ENCODE measurements at regions not wholly inside any gene's neighbourhood (a gene's known extent, or its start where the extent isn't known, plus 50 kb on each side); places are given as distances from the start of the nearest gene placed in this dataset.

- no peak for DNase-seq
Measured at GRCh38 chr13:60286707-60287106, 110.3 kb upstream of the TDRD3 start.

- DNase-seq, result no peak
Measured at GRCh38 chr13:60288569-60288968, 108.5 kb upstream of the TDRD3 start.

DNA sequence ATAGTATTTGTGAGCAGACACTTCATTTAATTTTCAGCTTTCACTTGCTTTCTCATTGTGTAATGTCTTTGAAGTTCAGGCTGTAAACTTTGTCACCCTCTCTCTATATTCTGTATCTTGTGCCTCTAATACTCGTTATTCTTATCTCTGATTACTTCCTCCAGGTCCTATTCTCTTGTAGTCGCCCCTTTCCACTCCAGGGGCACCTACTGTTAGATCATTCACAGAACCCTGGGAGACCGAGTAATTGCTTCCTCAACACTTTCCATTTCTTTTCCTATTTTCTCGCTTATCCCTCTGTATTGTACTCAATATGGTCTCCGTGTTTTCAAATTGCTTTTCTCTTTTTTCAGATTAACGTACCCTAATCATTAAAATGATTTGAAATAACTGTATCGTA is 93.9 kb upstream of the TDRD3 start:
- DNase-seq, result no peak

GRCh38 chr13:60311527-60311926 is 85.5 kb upstream of the TDRD3 start:
- DNase-seq, result no peak

- DNase-seq, result no peak
Measured at GRCh38 chr13:60312851-60313505, 84.0 kb upstream of the TDRD3 start.

DNA sequence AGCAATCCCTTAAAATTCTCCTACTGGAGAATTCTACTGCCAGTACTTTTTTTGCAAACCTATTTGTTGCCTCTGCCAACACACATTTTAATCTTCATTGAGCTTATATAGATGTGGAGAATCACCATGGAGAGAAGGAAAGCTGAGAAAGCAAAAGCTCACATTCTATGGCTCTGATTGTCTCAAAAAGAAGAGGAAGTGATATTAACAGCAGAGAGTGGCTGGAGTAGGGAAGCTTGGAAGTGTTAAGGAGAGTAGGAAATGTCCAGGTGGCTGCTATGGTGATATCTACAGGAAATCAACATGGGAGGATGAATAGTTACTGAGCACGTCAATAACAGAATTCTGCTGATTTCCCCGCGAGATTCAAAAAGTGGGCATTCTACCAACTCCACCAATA is 78.8 kb upstream of the TDRD3 start:
- no peak for DNase-seq

DNA sequence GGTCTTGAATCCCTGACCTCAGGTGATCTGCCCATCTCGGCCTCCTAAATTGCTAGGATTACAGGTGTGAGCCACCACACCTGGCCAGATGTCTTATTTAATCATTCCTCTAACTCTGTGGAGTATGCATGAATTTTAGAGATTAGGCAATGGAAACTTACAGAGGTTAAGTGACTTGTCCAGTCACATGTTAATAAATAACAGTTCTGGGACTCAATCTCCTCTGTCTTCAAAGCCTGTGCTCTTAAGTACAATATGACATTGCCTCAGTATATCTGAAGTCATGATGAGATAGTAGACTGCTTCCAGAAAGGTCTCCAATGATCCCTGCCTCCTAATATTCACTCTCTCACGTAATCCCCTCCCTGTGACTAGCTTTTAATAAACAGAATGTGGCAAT is 72.9 kb upstream of the TDRD3 start:
- no peak for DNase-seq

GRCh38 chr13:60326273-60326672 is 70.7 kb upstream of the TDRD3 start:
- DNase-seq, result no peak

- no peak for DNase-seq
Measured at GRCh38 chr13:60327511-60327910, 69.5 kb upstream of the TDRD3 start.

GRCh38 chr13:60328073-60328472 is 68.9 kb upstream of the TDRD3 start:
- DNase-seq, result no peak

- peak; percentile 20 for DNase-seq
Measured at GRCh38 chr13:60329221-60329923, 67.6 kb upstream of the TDRD3 start.

DNA sequence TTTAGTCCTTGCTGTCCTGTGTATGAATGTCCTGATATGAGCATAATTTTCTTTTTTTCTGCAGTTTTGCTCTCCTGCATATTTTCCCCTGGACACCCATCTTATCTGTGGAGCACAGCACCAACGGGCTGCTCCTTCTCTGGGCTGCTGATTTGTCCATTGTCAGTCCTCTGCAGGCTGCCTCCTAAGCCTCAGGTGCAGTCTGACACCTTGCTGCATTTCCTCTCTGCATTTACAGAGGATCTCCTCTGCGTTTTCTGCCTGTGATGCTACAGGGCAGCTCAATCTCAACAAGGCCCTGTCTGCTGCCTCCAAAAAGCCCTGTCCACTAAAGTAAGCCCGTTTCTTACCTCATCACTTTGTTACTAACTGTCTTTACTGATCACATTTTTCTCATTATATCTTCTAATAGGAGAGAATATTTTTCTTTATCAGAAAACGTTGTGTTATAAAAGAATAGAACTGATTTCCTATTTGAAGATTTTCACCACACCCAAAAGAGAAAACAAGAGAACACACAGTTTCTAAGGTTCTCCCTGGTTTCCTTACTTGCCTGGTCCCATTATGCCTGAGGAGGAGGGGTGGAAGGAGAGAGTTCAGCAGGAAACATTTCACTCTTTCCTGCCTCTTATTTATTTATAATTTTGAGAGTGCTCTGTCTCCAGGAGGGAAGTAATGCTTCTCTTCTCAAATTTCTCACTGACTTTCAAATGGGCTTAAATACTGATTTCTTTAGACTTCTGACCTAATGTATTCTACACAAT is 65.6 kb upstream of the TDRD3 start:
- DNase-seq, result no peak

DNA sequence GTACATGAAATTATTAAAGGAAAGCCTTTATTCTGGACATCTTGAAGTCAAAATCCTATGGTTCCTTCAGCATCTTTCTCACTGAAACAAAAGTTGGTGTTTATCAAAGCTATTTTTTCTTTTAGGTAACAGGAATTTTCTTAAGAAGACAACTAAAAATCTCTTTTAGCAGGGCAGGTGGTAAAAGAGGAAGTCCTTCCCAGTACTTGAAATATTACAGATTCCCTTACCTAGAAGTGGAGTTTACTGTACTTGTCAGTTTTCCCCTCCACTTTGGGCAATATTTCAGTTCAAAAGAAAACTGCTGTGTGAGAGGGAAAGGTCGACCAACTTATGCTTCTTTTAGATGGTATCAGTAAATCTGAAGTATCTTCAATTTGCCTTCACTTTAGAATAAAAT is 64.3 kb upstream of the TDRD3 start:
- no peak for DNase-seq

- no peak for DNase-seq
Measured at GRCh38 chr13:60334310-60334709, 62.7 kb upstream of the TDRD3 start.

GRCh38 chr13:60335531-60335930 is 61.5 kb upstream of the TDRD3 start:
- no peak for DNase-seq

DNA sequence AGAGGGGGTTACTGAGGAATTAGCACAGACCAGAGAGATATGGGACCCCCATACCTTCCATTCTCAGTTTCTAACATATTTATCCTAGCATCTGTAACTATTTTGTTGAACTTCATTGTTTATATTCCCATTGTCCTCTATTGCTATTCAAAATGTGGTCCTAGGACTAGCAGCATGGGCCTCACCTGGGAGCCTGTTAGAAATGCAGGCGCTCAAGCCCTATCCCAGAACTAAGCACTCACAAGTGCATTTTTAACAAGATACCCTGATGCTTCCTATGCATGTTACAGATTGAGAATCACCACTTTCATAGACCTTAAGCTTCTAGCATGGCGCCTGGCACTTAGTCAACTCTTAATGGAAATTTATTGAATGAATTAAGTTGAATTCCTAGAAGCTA is 58.3 kb upstream of the TDRD3 start:
- DNase-seq, result no peak

GRCh38 chr13:60343978-60344377 is 53.0 kb upstream of the TDRD3 start:
- no peak for DNase-seq

DNA sequence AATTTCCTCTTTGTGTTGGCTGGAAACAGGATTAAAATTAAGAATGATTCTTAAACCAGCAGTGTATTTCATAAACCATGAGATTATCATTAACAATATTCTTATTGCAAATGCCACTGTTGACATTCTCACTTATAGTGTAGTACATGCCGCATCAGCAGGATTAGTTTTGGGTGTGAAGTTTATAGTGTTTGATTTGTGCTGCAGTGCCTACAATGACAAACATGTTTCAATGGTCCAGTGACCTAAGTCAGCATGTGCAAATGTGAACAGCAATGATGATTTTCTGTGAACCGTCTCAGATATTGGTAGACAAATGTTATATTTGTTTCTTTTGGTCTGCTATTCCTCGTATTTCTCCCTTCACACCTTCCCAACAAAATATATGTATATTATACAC is 49.8 kb upstream of the TDRD3 start:
- no peak for DNase-seq

Data from NCI-H2227 treated with DMSO at 0.1 percent for 48 hours (cell line).